ENCODE measurements at regions not wholly inside any gene's neighbourhood (a gene's known extent, or its start where the extent isn't known, plus 50 kb on each side); places are given as distances from the start of the nearest gene placed in this dataset.

GRCh38 chr15:36502509-36502908 is 76.9 kb upstream of the CDIN1 start:
- TF ChIP-seq CTCF (IDR thresholded peaks at IDR 0.05; ENCODE audit: low read depth, low read length): no peak
- no peak overlapping the region for H3K4me3 ChIP-seq (ENCODE audit: low read depth, low read length)

GRCh38 chr15:36506733-36507356 is 72.6 kb upstream of the CDIN1 start:
- no peak for TF ChIP-seq CTCF (IDR thresholded peaks at IDR 0.05; ENCODE audit: low read depth, low read length)
- H3K4me3 ChIP-seq (ENCODE audit: low read depth, low read length): no peak overlapping the region

GRCh38 chr15:36507458-36507857 is 72.0 kb upstream of the CDIN1 start:
- no peak for TF ChIP-seq CTCF (IDR thresholded peaks at IDR 0.05; ENCODE audit: low read depth, low read length)
- no peak overlapping the region for H3K4me3 ChIP-seq (ENCODE audit: low read depth, low read length)

- no peak overlapping the region for H3K4me3 ChIP-seq (ENCODE audit: low read depth, low read length)
- no peak for TF ChIP-seq CTCF (IDR thresholded peaks at IDR 0.05; ENCODE audit: low read depth, low read length)
Measured at GRCh38 chr15:36511594-36511993, 67.8 kb upstream of the CDIN1 start.

GRCh38 chr15:36517758-36518157 is 61.7 kb upstream of the CDIN1 start:
- no peak overlapping the region for H3K4me3 ChIP-seq (ENCODE audit: low read depth, low read length)
- no peak for TF ChIP-seq CTCF (IDR thresholded peaks at IDR 0.05; ENCODE audit: low read depth, low read length)

GRCh38 chr15:36519067-36519466 is 60.4 kb upstream of the CDIN1 start:
- no peak overlapping the region for H3K4me3 ChIP-seq (ENCODE audit: low read depth, low read length)
- TF ChIP-seq CTCF (IDR thresholded peaks at IDR 0.05; ENCODE audit: low read depth, low read length): no peak

GRCh38 chr15:36525430-36525829 is 54.0 kb upstream of the CDIN1 start:
- no peak for TF ChIP-seq CTCF (IDR thresholded peaks at IDR 0.05; ENCODE audit: low read depth, low read length)
- no peak overlapping the region for H3K4me3 ChIP-seq (ENCODE audit: low read depth, low read length)

Data from WI38 (cell line).